HCT116 (cell line): ENCODE measurements at regions not wholly inside any gene's neighbourhood (a gene's known extent, or its start where the extent isn't known, plus 50 kb on each side); places are given as distances from the start of the nearest gene placed in this dataset.

Experiments used
- ATAC-seq: fragments of 200-7000 bp; cut with Tn5 transposase; 2 replicates; pipeline ENCODE4 v1.9.1; 2020; ENCODE audit warnings: mild to moderate bottlenecking, moderate library complexity
- BruUV-seq: library from RNA; stranded (reverse); fragments of 400-500 nt; replicated peaks from 2 replicates; lab custom pipeline; 2021; lab: Mats Ljungman, UMichigan
- CTCF ChIA-PET: fragments of 300-600 bp; sonication (Branson Sonifier 250); formaldehyde crosslinking; loops from one replicate; lab custom pipeline; 2021; ENCODE audit warnings: antibody characterized with exemption; lab: Charles Lee
- POLR2A ChIA-PET: fragments of 300-600, 350-600 bp; sonication (Branson Sonifier 250); formaldehyde crosslinking; loops from one replicate; lab custom pipeline; 2021; ENCODE audit warnings: antibody characterized with exemption; lab: Charles Lee
- RAD21 ChIA-PET, 2 experiments: fragments of 300-600 bp; sonication (Branson Sonifier 250); formaldehyde crosslinking; loops; one replicate each; lab custom pipeline; 2023; ENCODE audit warnings: low total read pairs in 2 of 2; ENCODE audit not compliant: uncharacterized antibody in 2 of 2, unreplicated experiment in 2 of 2, low non-redundant PET in 1 of 2; lab: Charles Lee
- DNase-seq: peaks from one replicate; pipeline ENCODE4 v3.0.0-alpha.2; 2010; ENCODE audit warnings: low read depth, low spot score
- H2AFZ ChIP-seq: fragments of 200-600 bp; shearing (Covaris generic), sonication (generic); 2 replicates; pipeline ENCODE4 v1.6.1; 2017; ENCODE audit warnings: low read depth, mixed run types, mixed read lengths, antibody characterized with exemption, low read length; ENCODE audit not compliant: poor library complexity, severe bottlenecking
- H3K27ac ChIP-seq: 2 replicates; pipeline ENCODE4 v1.5.1; 2012; ENCODE audit warnings: low read depth, low read length
- H3K27me3 ChIP-seq: fragments of 200-600 bp; sonication (generic); 2 replicates; pipeline ENCODE4 v1.6.1; 2016; ENCODE audit warnings: mixed run types, low read length, mixed read lengths; ENCODE audit not compliant: insufficient read depth
- H3K36me3 ChIP-seq, 2 experiments: fragments of 200-500 bp in 1 of 2; fragments of 200-600 bp in 1 of 2; sonication (Bioruptor generic) in 1 of 2; sonication (generic) in 1 of 2; 2 replicates each; pipeline versions ENCODE4 v1.5.1 to v1.6.1; 2014 to 2016; ENCODE audit warnings: low read length in 2 of 2, inconsistent platforms in 1 of 2, mixed read lengths in 1 of 2, mixed run types in 1 of 2; ENCODE audit not compliant: insufficient read depth in 2 of 2, control insufficient read depth in 1 of 2
- H3K4me1 ChIP-seq, 2 experiments: fragments of 200-600 bp in 1 of 2; sonication (generic) in 1 of 2; 2 replicates each; pipeline versions ENCODE4 v1.5.1 to v1.6.1; 2012 to 2017; ENCODE audit warnings: low read length in 2 of 2, inconsistent platforms in 1 of 2, mild to moderate bottlenecking in 1 of 2, mixed read lengths in 1 of 2, mixed run types in 1 of 2, moderate library complexity in 1 of 2; ENCODE audit not compliant: insufficient read depth in 2 of 2, control insufficient read depth in 1 of 2
- H3K4me2 ChIP-seq: fragments of 200-600 bp; sonication (generic); 2 replicates; pipeline ENCODE4 v1.6.1; 2017; ENCODE audit warnings: mixed run types, low read length, mixed read lengths
- H3K4me3 ChIP-seq, 2 experiments: fragments of 200-600 bp in 1 of 2; sonication (generic) in 1 of 2; replicated peaks in 1 of 2; 2 replicates each; pipeline ENCODE4 v1.5.1; 2011 to 2016; ENCODE audit warnings: low read length in 2 of 2, control low read depth in 1 of 2, low read depth in 1 of 2, mild to moderate bottlenecking in 1 of 2, mixed read lengths in 1 of 2, mixed run types in 1 of 2
- H3K79me2 ChIP-seq: fragments of 200-600 bp; sonication (generic); 2 replicates; pipeline ENCODE4 v1.6.1; 2017; ENCODE audit warnings: mild to moderate bottlenecking, mixed run types, low read length, moderate library complexity, mixed read lengths; ENCODE audit not compliant: insufficient read depth
- H3K9ac ChIP-seq: fragments of 200-600 bp; sonication (generic); 2 replicates; pipeline ENCODE4 v1.6.1; 2016; ENCODE audit warnings: low read length, mixed read lengths
- H3K9me2 ChIP-seq: fragments of 200-600 bp; sonication (generic), shearing (Covaris generic); 2 replicates; pipeline ENCODE4 v1.6.1; 2017; ENCODE audit warnings: mixed run types, mild to moderate bottlenecking, moderate library complexity; ENCODE audit not compliant: insufficient read depth
- H3K9me3 ChIP-seq, 2 experiments: fragments of 200-500 bp in 1 of 2; fragments of 200-600 bp in 1 of 2; sonication (Bioruptor generic) in 1 of 2; sonication (generic) in 1 of 2; 2 replicates each; pipeline ENCODE4 v1.6.1; 2014 to 2017; ENCODE audit warnings: low read length in 2 of 2, mixed read lengths in 2 of 2, inconsistent platforms in 1 of 2, low read depth in 1 of 2, mild to moderate bottlenecking in 1 of 2, mixed run types in 1 of 2, moderate library complexity in 1 of 2; ENCODE audit not compliant: control insufficient read depth in 1 of 2, insufficient read depth in 1 of 2
- H4K20me1 ChIP-seq: fragments of 200-600 bp; sonication (generic), shearing (Covaris generic); 2 replicates; pipeline ENCODE4 v1.6.1; 2017; ENCODE audit warnings: mixed run types, mild to moderate bottlenecking, moderate library complexity; ENCODE audit not compliant: insufficient read depth
- JUND ChIP-seq: IDR thresholded peaks from 2 replicates; pipeline ENCODE4 v1.6.1; 2012
- POLR2AphosphoS5 ChIP-seq: IDR thresholded peaks from 2 replicates; pipeline ENCODE4 v1.6.1; 2011; ENCODE audit warnings: mild to moderate bottlenecking, low read depth, low read length, moderate library complexity
- REST ChIP-seq: IDR thresholded peaks from 2 replicates; pipeline ENCODE4 v1.6.1; 2012; ENCODE audit warnings: low read depth
- intact Hi-C: fragments of 100-400 bp; cut with micrococcal nuclease; formaldehyde crosslinking; loops from 2 replicates; pipeline ENCODE4 v1.10.0; 2022

GRCh38 chr15:69700380-69700779 lies 247.8 kb downstream of the RPLP1 start:
- no TSS peak for BruUV-seq

More at GRCh38 chr15:69700380-69700779, 247.8 kb downstream of the RPLP1 start:
- Histone ChIP-seq H3K9me3 (no peaks in the 10 kb centered on the region), H3K79me2 (no peaks in the 10 kb centered on the region), H3K9me2 (no peaks in the 10 kb centered on the region), H4K20me1 (no peaks in the 10 kb centered on the region), H3K9ac (no peak overlapping the region), H3K4me2 (no peak overlapping the region), H3K27ac (no peak overlapping the region), H3K4me1 (no peaks in the 10 kb centered on the region), H3K27me3 (no peaks in the 10 kb centered on the region; the same call in 1 of the 2 replicates), H2AFZ (no peak overlapping the region), H3K36me3 (no peaks in the 10 kb centered on the region), H3K4me3 (no peak overlapping the region)
- DNase-seq (no peak), ATAC-seq (no peak)
- RAD21 ChIA-PET = no interaction called here
- POLR2A ChIA-PET = no interaction called here
- intact Hi-C loops = no loop called here
- TF ChIP-seq JUND (no peak), REST (no peak), POLR2AphosphoS5 (no peak)
- CTCF ChIA-PET = no interaction called here
